T-helper 2 cell treated with Interferon-gamma antibody and Interleukin-4, amounts not matched to agents 100 ng/mL and 5 ng/mL, for 36 hours (primary cell): ENCODE measurements at regions not wholly inside any gene's neighbourhood (a gene's known extent, or its start where the extent isn't known, plus 50 kb on each side); places are given as distances from the start of the nearest gene placed in this dataset.

Experiments used
- intact Hi-C: fragments of 100-400 bp; cut with micrococcal nuclease; formaldehyde crosslinking; loops from one replicate; pipeline ENCODE4 v1.15.1; 2023

DNA sequence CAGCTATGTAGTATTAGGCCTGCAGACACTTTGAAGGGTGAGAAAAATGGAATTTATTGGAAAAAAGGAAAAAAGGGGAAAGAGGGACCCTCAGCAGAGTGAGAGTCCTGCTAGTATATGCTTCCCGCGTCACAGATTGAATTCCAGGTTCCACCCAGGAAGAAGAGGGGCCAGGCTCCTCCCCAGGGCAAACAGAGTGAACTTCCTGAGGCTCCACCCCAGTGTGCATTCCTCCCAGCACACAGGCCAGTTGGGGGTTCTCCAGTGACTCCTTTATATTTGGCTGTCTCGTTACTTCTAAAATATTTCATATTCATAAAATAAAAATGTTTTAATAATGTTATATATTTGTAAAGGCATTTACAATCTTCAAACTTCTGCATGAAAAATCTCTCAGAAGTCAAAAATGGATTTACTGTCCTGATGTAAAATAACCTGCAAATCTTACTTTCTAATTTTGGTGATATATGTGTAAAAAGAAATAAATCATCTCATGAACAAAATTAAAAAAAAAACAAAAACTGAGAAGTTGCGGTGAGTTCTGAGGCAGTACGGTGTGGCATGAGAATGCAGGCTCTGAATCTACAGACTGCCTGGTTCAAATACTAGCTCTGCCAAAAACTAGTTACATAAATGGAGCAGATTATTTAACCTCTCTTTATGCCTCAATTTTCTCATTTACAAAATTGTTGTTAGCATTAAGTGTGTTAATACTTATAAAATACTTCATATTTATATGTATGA is 175.8 kb upstream of the P2RY1 start:
- intact Hi-C loops, result no loop called here

DNA sequence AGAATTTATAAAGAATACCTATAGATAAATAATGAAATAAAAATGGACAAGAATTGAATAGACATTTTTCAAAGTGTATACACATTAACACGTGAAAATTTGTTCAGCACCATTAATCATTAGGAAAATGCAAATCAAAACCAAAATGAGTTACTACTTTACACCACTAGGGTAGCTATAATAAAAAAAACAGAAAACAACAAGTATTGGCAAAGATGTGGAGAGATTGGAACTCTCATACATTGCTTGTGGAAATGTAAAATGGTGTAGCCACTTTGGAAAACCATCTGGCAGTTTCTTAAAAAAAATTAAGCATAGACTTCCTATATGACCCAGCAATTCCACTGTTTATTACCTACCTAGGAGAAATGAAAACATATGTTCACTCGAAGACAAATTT is 172.8 kb upstream of the P2RY1 start:
- intact Hi-C loops, result no loop called here

DNA sequence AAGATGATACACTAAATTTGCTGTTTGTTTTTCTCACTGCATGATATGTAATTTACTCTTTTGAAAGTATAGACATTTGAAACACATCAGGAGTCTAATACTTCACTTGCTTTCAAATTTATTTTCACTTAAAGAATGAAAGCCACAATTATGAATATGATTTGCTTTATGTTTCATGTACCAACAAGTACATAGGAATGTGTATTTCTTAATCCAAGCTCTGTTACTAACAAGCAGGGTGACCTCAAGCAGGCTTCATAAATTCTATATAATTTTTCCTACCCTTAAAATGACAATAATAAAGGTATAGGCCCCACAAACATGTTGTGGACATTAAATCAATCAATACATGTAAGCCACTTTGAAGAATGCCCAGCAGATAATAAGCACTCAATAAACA is 170.2 kb upstream of the P2RY1 start:
- intact Hi-C loops, result no loop called here

DNA sequence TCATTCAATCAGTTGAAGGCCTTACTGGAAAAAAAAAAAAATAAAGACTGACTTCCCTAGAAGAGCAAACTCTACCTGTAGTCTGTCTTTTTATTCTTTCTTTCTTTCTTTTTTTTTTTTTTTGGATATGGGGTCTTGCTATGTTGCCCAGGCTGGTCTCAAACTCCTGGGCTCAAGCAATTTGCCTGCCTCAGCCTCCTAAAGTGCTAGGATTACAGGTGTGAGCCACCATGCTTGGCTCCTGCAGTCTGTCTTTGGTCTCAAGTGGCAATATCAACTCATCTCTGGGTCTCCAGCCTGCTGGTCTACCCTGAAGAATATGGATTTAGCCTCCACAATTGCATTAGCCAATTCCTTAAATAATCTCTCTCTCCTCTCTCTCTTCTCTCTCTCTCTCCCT is 167.7 kb upstream of the P2RY1 start:
- intact Hi-C loops, result no loop called here

DNA sequence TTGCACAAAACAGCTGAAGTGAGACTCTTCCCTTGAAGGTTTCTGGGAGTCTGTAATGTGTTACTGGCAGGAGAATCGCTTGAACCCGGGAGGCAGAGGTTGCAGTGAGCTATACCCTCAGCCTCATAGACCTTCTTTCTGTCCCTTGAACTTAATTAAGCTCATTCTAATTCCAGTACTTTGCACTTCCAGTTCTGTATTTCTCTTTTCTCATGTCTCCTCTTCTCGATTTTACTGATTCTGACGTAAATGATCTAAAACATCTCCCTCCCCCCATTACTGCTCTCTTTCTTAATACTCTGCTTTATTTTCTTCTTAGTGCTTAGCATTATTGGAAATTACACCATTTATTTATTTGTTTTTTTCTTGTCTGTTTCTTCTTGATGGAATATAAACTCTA is 165.4 kb upstream of the P2RY1 start:
- intact Hi-C loops, result no loop called here

DNA sequence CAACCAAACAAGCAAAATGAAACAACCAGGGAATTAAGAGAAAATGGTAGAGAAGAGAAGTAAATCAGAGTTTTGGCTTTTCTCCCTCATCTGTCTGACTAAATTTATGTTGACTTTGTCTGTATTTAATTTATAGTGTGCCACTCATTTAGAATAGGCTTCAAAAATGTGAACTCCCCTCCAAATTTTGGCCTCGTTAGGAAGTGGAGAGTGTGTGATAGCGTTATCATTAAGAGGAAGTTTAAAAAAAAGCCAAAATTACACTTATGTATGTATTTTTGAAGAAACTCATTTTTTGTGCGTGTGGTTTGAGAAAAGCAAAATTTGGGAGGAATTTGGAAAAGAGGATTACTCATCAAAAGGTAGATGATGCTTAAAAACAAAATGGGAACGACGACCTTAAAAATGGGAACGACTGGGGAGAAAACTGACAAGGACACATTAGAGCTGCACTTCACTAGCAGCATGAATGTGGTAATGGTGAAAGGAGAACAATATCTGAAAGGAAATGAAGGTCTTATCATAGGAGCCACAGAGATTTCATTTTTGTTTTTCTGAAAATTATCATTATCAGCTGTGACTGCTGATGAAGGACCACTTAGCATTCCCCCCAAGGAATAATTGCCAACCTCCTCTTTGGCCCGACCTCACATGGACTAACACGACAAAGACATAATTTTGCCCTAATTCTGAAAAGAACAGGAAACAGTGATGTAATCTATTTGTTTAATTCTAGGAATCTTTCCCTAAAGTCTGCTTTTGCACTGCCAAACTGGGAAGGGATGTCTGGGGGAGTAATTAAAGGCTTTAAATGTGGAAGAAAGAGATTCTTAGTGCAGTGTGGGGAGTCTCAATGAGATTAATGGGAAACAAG is 163.2 kb upstream of the P2RY1 start:
- intact Hi-C loops, result no loop called here

DNA sequence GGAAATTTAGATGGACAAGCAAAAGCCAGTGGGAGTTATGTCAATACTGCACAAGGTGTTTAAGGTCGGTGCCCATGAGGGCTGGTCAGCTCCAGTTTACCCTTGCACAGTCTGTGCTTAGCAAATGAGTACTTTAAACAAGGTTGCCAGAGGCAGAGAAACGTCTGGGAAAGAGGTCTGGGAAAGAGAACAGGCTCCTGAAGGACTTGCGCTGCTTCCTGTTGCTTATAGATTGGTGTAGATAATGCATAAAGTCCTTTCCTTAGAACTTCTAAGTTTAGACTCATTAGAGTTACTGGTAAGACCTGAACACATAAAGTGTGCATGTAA is 162.6 kb upstream of the P2RY1 start:
- intact Hi-C loops, result no loop called here

DNA sequence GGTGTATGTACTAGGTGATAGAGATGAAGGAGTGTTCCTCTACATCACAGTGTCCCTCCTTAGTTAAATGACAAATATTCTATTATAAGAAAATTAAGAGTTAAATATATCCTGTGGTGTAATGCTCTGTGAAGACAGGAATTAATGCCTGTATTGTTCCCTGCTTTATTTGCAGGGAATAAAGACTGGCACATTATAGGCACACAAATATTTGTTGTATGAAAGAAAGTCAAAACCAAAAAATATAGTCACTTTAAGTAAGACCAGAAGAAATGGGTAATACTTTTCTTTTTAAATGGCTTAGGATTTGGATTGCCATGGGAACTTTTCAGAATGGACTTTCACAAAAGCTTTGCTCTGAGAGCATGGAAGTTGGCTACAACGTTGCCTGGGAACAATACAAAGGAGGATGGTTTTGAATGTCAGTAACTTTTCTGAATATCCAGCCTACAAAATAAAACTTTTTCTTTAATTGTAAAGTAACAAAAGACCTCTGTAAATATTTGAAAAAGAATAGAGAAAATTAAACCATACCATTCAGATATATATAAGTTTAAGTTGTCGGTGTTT is 158.0 kb upstream of the P2RY1 start:
- intact Hi-C loops, result no loop called here

DNA sequence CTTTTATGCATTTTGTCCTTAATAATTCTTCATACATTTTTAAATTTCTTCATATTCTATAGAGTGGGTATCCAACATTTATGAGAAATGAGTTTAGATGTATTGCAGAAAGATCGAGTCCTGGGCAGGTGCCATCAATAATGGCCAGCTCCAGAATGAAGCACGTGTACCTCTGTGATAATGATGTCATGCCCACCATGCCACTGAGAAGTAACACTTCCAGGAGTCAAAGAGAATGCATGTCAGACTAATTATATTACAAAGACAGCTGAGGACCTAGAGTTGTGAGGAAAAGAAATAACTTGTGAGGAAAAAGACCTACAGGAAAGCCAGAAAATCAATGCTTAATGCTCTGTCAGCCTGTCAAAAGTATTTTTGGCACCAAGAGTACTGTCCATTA is 157.4 kb upstream of the P2RY1 start:
- intact Hi-C loops, result no loop called here

DNA sequence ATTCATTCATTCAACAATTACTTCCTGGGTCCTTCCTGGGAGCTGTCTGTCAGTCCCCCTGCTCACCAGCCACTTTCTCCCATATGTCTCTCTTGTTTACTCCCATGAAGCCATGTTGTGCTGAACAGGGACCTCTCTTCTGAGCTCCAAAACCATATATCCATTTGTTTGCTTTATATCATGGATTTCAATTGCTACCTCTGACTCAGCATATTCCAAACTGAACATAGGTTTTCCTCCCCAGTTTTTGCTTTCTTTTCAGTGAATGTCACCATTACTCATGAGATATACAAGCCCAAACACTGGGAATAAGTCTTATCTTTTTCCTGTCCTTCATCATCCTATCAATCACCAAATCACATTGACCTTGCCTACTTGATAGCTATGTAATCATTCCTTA is 152.5 kb upstream of the P2RY1 start:
- intact Hi-C loops, result no loop called here

DNA sequence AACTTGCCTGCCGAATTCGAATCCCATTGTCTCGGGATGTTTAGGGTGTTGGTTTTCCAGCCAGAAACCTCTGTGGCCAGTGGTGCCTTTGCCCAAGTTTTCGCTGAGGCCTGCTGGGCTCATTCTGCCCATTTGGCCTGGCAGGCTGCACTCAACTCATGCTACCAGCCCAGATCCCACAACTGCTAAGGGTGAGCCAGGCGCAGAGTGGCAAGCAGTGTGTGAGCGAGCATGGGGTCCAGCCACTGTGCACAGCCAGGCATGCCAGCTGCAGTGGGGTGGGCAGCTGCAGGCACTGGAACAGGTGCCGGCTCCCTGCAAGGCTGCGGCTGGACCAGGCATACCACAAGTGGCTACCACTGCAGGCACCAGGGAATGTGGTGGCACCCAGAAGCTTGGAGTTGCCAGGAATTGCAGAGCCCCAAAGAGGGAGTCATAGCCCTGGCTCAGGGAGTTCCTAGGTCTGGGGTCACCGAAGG is 151.4 kb upstream of the P2RY1 start:
- intact Hi-C loops, result no loop called here

DNA sequence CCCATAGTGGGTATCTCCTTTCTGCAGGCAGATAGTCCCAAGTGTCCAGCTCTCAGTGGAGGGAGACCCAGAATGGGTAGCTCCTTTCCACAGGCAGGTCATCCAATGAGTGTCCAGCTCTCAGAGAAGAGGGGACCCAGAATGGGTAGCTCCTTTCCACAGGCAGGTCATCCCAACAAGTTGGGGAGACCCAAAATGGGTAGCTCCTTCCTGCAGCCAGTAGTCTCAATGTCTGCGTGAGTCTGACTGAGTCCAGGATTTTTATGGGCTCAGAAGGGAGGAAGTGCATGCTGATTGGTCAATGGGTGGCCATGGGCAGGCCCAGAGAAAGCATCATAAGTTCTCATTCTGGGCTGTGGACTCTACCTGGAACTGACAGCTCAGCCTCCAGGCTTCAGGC is 150.7 kb upstream of the P2RY1 start:
- intact Hi-C loops, result no loop called here

DNA sequence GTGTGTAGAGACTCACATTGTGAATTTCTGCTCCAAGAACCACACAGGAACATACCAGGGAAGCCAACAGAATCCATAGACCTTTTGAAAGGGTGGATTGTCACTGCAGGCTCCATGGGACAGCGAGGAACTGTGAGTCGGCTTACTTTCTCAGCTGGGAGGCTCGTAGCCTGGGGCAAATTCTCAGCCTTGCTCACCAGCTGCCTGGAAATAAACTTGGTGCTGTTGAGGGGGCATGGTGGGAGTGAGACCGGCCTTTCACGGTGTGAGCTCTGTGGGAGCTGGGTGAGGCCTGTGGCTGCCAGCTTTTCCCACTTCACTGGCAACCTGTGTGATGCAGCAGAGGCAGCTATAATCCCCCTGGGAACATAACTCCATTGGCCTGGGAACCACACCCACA is 146.6 kb upstream of the P2RY1 start:
- intact Hi-C loops, result no loop called here

DNA sequence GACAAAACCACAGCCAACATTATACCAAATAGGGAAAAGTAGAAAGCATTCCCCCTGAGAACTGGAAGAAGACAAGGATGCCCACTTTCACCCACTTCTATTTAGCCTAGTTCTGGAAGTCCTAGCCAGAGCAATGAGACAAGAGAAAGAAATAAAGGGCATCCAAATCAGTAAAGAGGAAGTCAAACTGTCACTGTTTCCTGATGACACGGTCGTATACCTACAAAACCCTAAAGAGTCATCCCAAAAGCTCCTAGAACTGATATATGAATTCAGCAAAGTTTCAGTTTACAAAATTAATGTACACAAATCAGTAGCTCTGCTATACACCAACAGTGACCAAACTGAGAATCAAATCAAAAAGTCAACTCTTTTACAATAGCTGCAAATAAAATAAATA is 142.6 kb upstream of the P2RY1 start:
- intact Hi-C loops, result loop anchor here (5.0 to 10.0 kb wide), 3 partner anchors 495 to 1408 kb away; no protein-coding TSS in a partner anchor

DNA sequence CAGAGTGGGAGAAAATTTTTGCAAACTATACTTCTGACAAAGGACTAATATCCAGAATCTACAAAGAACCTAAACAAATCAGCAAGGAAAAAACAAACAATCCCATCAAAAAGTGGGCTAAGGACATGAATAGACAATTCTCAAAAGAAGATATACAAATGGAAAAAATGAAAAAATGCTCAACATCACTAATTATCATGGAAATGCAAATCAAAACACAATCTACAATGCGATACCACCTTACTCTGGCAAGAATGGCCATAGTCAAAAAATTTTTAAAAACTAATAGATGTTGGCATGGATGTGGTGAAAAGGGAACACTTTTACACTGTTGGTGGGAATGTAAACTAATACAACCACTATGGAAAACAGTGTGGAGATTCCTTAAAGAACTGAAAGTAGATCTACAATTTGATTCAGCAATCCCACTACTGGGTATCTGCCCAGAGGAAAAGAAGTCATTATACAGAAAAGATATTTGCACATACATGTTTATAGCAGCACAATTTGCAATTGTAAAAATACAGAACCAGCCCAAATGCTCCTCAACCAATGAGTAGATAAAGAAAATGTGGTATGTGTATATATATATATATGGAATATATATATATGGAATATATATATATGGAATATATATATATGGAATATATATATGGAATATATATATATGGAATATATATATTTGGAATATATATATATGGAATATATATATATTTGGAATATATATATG is 141.2 kb upstream of the P2RY1 start:
- intact Hi-C loops, result loop anchor here (5.0 to 10.0 kb wide), 3 partner anchors 496 to 1409 kb away; no protein-coding TSS in a partner anchor

DNA sequence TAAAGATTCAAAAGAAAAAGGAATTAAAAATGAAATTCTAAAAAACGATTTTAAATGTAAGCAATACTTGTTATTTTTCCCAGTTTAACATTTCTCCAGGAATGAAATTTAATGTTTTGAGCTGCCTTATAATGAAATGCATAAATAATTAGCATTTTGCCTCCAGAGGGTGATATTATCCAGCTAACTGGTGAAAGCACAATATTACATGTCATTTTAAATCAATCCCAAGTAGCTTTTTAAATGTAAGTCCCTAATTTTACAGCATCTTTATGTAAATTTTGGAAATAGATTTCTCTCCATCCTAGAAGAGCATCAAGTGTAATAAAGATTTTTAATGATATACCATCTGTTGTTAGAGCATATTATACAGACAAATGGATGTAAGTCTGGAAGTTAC is 139.1 kb upstream of the P2RY1 start:
- intact Hi-C loops, result loop anchor here (1.0 to 10.0 kb wide), 3 partner anchors 138 to 1411 kb away; no protein-coding TSS in a partner anchor

DNA sequence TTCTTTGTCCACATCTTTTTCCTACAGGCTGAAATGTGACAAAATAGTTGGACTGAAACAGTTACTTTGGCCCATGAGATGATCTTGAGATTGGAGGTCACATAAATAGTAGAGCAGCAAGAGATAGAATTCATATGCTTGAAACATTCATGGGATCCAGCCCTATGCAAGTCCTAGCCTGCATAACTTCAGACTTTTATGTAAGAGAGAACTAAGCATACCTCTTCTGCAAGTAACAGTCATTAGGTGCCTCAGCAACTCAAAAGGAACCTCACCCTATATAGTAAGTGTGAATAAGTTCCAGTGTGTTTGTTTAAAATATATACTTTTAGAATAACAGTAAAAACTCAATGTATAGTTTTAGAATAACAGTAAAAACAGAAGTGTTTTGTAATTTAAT is 138.0 kb upstream of the P2RY1 start:
- intact Hi-C loops, result loop anchor here (10.0 kb wide), 2 partner anchors 928 to 1412 kb away; no protein-coding TSS in a partner anchor

DNA sequence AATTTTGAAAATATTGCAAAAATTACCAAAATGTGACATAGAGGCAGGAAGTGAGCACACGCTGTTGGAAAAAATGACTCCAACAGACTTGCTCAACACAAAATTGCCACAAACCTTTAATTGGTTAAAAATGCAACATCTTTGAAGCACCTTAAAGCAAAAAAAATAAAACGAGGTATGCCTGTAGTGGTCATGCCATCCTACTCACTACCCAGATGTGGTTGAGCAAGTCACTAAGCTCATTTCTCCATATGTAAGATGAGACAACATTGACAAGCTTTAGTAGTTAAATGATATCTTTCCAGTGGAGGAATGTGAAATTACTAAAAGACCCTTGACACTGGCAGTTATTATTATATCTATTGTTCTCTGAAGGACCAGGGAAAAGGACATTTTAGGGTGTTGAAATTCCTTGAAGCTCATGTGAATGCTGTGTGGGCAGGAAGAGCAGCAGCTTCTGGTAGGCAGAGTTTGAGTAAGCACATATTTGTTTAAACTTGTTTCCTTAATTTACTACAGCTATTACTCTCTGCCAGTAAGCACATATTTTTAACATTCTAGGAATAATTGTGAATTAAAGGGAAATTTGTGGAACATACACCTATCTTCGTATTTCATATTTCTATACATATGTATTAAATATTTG is 131.6 kb upstream of the P2RY1 start:
- intact Hi-C loops, result no loop called here

DNA sequence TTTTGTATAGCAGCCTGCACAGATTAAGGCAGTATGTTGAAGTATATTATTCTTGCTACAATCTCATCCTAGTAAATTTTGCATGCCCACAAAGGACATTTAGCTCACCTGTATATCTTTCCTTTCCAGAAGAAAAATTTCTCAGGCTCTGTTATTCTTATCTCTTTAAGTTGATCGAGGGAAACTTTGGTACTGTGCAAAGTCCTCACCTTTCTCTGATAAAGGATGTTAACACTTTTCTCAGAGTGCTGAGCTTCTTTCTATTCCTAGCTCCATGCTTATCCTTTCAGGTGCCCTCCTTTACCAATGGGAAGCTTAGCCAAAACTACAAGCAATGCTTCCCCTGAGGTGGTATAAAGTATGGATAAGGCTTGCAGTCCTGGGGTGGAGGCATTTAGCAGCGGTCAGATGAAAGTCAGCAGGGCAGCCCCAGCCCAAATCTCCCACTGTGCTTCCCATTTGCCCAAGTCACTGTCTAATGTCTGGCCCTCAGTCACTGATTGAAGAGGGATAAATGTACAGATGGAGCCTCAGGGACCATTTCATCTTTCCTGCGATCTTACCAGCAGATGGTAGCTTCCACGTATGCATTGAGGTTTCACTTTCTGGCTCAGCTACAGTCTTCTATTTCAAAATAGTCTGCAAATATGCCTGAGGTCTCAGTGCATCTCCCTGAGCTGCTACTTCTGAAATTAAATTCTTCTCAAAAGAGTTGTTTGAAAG is 127.8 kb upstream of the P2RY1 start:
- intact Hi-C loops, result no loop called here

DNA sequence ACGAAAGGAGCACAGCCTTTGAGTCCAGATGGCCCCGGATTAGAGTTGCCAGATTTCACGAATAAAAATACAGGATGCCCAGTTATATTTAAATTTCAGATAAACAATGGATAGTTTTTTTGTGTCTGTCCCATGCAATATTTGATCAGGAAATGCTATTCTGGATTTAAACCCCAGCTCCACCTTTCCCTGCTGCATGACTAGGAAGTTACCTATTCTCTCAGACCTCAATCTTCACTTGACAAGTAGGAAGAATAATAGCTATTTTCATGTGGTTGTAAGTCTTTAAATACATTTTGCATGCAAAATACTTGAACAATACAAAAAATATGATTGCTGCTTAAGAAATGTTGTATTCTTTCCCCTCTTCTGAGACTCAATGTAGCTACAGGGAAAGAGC is 125.3 kb upstream of the P2RY1 start:
- intact Hi-C loops, result no loop called here
